ENCODE measurements at regions not wholly inside any gene's neighbourhood (a gene's known extent, or its start where the extent isn't known, plus 50 kb on each side); places are given as distances from the start of the nearest gene placed in this dataset.

DNA sequence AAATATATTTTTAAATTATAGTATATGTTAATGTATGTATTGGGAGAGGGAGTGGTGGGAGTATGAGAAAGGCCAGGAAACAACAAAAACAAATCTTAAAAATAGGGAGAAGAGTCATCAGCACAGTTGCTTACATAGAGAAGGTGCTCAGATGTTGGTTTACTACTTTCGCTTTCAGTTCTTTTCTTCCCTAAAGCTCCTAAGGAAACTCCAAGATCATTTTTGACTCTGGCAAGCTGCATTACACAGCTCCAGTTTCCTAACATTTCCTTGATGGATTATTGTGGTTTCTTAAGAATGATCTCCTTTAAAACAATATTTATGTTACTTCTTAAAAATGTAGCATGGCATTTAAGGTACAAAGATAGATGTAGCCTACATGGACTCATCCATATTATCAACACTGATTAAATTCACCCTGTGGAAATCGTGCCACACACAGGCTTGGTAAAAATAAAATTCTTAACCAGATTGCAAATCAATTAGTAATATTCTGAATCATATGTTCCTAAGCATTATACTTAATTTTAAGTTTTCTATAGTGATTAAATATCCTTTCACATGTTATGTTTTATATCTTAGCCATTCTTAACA is 118.0 kb upstream of the MAN1A1 start:
- DNase-seq, result no peak

DNA sequence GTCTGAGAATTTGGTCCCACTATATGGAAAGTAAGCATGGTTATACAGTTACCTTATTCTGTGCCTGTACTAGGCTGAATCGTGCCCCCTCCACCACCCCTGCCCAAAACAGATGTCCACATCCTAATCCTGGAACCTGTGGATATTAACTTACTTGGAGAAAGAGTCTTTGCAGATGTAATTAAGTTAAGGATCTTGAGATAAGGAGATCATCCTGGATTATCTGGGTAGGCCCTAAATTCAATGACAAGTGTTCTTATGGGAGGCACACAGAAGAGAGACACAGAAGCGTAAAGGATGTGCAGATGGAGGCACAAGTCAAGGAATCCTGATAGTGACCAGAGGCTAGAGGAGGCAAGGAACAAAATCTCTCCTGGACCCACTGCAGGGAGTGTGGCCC is 116.7 kb upstream of the MAN1A1 start:
- DNase-seq, result no peak

DNA sequence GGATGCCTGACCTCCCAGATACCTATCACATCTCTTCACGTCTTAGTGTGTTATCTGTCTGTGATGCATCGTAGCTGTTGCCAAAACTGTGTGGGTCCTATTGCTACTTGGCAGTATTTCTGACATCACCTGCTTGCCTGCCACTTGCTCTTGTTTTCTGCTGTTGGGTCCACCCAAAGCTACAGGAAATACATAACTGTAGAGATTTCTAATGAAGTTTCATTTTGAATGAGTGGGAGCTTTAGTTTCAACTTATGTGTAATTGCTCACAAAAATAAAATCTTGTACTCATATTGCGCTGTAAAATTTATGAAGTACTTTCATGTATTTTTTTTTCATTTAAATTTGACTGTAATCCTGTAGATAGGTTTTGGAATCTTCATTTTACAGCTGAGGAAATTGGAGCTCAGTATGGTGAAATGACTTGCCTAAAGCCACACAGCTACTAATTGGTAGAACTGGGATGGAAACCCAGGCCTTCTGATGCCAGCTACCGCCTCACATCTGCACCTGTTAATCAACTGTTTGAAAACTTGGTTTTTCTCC is 113.6 kb upstream of the MAN1A1 start:
- no peak for DNase-seq

DNA sequence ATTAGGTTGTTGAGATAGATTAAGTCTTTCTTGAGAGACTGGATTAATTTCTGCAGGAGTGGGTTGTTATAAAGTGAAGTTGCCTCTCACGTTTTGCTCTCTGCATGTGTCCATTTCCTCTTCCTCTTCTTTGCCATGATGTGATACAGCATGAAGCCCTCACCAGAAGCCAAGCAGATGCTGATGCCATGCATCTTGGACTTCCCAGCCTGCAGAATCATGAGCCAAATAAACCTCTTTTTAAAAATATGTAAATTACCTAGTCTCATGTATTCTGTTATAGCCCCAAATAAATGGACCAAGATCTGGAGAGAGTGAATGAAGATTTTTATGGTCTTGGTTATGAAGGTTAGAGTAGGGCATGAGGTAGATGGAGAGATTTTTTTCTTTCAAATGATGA is 111.6 kb upstream of the MAN1A1 start:
- no peak for DNase-seq

DNA sequence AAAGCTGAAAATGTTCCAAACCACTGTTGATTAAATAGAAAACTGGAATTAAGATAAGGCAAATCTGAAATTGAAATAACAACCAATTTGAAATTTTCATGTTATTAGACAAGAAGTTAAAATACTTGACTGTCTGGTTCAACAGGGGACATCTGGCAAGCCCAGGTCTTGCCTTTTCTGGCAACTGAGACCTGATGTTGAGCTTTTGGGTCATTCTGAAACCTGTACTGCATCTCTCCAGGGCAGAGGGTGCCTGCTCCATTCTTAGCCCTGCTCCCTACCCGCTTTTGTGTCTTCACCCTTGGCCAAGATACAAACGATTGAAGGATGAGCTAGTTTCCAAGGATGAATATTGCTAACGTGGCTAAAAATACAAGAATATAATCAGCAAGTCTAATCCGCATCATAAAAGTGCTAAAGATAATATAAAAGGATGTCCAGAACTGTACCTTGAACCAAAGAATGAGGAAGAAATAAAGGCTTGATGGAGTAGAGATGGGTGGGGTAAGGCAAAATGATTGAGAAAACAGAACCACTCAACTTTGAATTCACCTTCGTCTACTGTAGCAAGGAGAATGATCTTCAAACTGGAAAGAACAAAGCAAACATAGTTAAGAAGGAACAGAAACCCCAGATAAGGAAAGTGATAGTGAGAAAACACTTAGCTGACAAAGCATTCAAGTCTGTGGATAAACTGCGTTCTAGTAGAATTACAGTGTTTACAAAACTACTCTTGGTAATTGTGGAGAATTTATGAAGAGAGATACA is 109.8 kb upstream of the MAN1A1 start:
- DNase-seq, result no peak

DNA sequence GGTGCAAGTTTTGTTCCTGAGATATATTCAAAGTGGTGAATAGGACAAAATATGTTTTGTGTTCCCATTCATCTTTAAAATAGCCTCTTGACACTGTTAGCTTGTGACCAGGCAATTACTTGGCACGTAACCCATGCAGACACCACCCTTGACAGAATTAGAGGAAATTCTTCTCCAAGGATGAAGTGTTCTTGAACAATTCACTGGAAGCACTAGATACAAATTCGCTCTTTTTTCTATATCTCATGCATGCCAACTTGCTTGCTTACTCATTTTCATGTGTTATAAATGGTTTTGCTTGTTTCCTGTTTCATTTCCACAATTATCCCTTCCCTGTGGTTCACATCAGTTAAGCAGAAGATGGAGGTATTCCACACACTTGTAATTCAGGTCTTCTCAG is 105.2 kb upstream of the MAN1A1 start:
- no peak for DNase-seq

DNA sequence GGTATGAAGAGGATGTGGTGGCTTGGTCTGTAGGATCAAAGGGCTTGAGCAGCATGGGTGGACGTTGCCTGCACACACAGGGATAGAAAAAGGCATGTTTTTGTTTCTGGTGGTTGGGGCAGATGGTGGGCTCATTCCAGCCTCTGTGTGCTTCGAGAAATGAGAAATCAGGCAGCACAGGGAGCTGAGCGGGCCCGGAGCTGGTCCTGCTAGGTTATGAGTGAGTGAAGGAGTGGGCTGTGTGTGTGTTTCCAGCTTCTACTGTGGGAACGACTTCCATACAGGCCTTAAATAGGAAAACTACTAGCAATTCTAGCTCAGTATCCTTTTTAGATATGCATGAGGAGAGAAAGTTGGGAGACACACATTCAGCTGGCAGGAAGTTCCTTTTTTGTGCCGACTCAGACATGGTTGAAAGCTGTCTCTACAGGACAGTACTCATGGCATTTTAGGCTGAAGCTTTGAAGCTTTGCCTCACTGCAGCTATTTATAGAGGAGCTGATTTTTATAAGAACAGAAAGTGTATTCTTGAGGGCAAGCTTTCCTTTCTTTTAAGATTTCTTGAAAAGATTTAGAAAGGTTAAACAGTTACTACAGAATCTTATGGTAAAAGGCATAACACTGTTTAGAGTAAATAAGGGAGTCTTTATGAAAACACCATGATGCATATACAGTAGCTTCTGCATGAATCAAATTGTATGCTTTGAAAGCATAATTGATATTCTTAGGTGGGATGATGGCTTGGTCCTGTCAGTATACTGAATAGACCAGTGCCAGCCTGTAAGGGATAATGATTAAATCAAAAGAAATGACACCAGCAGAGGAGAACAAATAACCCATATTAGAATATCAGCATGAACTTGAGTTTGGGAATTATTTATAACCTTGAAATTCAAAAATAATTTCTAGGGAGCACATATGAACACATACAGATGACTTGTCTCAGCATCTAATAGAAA is 104.0 kb upstream of the MAN1A1 start:
- no peak for DNase-seq

DNA sequence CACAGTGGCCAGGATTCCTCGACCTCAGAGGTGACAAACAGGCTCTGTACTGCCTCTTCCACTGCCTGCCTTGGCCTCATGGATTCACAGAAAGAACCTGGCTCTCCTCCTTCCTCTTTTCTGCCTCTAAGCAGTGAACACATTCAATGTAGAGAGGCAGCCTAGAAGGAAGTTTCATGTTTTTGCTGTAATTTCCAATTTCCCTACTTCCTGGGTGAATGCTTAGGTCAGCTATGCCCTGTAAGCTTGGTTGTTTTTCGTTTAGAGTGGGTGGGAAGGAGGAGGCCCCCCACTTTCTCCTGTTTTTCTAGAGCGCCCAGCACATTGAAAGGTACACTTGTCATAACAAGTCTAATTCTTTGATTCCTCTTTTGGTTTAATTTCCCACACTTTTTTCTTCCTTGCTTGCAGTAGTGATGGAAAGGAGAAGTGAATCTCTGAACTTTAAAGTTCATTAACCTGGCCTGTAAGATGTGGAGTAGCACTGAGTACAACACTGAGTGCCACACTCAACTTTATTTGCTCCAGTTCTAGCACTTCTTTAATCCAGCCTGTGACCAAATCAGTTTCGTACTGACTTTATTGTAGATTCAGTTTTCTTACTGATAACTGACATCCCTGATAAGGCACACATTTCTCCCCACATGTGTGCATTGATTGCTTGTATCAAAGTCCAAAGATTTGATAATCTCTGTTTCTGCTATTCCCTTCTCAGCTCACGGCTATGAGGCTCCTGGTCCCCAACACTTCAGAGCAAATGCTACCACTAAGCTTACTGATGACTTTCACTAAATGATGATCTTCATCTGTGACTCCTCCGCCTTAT is 100.0 kb upstream of the MAN1A1 start:
- DNase-seq, result no peak

DNA sequence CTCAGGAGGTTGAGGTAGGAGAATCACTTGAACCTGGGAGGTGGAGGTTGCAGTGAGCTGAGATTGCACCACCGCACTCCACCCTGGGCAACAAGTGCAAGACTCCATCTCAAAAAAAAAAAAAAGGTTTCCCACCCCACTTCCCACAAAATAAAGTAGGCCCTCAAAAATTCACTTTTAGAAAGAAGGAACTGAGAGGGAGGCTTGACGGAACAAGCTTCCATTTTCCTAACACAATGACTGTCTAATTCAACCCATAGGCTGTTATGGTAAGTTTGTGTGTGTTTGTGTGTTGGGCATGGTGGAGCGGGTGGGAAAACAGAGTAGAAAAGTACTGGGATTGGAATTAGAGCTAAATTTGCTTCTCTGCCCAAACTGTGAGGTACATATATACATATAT is 98.4 kb upstream of the MAN1A1 start:
- DNase-seq, result no peak

DNA sequence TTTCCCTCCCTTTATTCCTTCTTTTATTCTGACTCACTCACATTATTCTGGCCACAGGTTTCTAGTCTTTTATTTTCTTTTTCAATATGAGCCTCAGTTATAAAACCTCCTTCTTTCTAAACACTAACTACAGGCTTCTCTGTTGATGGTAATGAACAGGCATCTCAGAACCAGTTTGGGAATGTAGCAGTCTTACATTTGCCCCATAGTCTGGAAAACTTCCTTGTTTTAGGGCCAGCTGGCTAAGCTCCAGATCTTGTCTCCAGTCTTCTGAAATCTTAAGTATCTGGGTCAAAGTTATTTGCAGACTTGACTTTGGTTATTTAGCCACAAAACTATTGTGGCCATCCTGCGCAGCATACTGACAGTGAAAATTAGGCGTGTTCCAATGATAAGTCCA is 97.0 kb upstream of the MAN1A1 start:
- DNase-seq, result no peak

DNA sequence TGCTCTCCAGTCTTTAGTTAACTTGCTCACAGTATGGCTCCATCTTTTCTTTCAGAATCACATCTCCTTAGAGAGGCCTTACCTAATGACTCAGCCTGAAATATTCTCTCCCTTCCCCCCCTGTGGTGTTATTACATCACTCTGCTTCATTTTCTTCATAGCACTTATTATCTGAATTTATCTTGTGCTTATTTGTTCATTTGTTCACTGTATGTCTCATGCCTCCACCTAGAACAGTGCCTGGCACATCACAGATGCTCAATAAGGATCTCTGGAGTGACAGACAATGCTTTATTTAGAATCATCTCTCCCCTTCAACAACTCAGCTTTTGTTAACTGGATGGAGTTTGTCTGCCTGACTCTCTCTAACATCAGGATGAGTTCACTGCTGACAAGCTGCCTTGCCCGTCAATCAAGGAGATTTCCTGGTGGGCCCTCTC is 96.6 kb upstream of the MAN1A1 start:
- DNase-seq, result no peak

DNA sequence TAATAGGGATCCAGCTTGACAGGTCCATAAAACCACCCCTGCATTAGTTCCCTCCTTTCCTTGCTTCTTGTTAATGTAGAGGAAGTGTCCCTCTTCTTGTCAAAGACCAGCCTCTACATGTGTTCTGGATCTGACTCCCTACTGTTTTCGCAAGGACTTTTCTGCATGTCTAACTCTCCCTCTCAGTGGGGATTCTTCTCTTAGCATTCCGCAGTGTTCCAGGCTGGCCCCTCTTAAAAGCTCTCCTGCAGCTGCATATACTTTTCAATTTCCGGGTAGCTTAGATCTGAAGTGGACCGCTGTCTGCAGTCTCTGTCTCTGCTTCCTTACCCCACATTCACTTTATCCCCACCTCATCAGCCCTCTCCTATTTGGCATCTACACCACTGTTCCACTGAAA is 96.1 kb upstream of the MAN1A1 start:
- peak; percentile 28 for DNase-seq

DNA sequence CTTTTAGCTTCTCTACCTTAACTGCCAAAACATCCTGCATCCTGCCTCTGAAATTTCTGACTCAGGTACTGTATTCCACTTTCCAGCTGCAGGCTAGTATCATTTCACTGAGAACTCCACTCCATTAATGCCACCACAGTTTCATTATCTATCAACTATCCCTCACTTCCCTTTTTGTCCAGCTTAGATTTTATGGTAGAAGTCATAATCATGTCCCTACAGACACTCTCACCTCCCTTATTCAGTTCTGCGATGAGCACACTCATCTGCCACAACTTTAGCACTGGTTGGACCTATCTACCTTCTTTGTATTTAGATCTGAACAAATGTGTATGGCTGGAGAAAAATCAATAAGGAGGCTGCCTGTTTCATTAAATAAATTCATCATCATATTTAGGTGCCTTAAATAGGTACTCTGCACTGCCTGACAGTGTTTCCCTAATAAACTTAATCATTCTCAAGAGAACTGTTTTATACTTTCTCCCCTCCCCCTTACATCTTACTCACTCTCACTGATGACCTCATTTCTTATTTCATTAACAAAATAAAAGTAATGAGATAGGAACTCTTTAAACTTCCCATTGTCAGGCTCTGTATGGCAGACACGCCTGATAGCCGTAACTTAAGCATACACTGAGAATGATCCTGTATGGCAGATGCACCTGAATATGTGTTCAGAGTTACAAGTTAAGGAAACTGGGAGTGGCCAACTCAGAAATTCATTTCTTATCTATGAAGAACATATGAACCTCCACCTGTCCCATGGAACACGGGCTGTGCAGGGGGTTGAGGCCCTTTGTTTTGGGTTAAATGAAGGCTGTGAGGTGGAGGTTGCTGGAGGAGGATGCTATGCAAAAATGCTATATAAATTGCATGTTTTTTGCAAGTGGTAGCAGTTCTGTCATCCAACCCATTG is 95.3 kb upstream of the MAN1A1 start:
- DNase-seq, result no peak

DNA sequence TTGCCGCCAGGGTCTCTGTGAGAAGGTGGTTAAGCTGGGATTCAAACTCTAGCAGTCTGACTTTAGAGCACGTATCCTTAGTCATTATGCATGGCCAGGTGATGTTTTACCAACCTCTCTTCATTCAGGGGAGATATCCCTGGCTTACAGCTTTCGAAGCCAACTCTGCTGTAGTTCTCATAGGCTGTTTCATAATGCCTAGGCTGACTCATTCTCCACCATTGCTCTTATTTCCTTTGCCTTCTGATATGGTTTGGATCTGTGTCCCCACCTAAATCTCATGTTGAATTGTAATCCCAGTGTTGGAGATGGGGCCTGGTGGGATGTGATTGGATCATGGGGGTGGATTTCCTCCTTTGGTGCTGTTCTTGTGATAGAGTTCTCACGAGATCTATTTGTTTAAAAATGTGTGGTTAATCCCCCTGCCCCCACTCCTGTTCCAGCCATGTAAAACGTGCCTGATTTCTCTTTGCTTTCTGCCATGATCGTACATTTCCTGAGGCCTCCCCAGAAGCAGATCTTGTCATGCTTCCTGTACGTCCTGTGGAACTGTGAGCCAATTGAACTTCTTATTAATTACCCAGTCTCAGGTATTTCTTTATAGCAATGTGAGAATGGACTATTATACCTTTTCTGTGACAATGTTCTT is 94.6 kb upstream of the MAN1A1 start:
- DNase-seq, result no peak

DNA sequence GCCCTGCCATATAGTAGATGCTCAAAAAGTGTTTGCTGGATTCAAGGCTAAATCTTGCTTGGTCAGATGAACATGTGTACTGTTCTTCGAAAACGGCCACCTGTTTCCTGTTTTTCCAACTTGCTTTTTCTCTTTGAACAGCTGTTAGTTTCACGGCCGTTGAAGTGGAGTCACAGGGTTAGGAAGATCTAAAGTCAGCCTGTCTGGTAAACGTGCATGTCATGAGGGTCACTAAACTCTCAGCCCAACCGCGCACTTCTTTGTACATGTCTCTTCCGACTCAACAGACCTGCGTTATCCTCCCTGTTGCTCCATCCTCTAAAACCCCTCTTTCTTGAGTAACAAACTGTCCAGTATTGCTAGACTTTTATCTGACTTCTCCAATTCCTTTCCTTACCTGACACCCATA is 93.2 kb upstream of the MAN1A1 start:
- peak; percentile 65 for DNase-seq

DNA sequence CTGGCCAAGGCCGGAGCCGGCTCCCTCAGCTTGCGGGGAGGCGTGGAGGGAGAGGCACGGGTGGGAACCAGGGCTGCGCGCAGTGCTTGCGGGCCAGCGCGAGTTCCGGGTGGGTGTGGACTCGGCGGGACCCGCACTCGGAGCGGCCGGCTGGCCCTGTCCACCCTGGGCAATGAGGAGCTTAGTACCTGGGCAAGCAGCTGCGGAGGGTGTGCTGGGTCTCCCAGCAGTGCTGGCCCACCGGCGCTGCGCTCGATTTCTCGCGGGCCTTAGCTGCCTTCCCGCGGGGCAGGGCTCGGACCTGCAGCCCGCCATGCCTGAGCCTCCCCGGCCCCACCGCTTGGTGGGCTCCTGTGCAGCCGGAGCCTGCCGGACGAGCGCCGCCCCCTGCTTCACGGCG is 91.4 kb upstream of the MAN1A1 start:
- DNase-seq, result no peak

DNA sequence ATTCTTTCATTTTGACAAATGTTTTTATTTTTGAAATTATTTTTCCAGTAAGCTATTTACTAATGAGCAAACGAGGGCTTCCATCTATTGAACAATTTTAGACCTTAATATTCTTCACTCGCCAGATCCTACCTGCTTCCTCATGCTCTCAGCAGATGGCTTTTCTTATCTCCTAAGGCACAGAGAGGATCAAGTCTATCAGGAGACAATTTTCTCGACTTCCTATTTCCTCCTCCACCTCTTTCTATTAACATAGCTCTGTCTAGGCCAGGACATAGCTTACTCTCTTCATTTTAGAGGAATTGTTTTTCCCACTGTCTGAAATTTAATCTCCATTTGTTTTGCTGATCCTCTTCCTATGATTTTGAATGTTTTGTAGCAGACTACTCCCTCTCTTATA is 87.0 kb upstream of the MAN1A1 start:
- no peak for DNase-seq

DNA sequence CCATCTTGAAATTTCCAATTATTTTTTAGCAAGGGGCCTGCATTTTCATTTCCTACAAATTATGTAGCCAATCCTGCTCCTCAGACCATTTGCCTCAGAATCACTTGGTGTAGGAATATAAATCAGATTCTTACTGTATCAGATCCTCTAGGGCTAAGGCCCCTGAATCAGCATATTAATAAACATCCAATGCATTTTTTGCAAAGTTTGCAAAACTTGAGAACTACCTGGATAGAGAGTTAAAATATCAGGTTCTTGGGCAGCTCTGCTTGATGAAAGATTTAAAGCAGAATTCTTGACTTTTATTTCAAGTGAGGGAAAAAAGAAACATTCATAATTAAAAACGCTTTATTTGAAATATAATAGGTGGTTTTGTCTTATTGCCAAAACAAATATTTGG is 82.2 kb upstream of the MAN1A1 start:
- no peak for DNase-seq

DNA sequence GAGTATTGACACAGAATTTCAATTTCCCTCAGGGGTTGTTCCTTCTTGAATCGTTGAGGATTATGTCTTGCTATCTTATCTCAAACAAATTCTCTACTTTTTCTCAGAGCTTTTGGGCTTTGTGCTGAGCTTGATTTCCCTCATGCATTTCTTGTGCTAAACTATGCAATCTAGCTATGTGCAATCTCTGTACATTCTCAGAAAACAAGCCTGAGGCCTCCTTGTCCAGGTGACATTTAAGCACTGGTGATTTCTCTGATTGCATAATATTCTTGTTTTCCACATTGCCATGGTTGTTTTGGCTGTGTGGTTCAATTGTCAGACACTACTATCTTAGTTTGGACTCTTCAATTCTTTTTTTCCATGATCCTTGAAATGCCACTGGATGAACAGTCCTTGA is 81.2 kb upstream of the MAN1A1 start:
- no peak for DNase-seq

DNA sequence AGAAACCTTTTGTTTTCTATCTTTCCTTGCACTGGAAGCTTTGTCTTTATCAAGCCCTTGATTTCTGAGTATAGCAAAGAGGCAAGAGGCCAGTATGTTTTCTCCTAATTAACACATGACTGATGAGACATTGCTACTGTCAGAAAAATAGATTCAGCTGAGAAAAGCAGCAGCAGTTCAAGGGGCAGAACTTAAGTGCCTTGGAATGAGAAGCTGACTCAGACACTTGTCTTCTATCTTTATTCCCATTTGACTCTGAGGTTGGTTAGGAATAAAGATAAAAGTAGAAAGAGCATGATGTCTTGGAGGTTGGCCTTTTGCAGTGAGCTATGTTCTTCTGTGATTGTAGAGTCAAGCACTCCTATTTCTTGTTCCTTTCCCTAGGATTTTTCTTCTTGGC is 79.1 kb upstream of the MAN1A1 start:
- DNase-seq, result no peak

DNA sequence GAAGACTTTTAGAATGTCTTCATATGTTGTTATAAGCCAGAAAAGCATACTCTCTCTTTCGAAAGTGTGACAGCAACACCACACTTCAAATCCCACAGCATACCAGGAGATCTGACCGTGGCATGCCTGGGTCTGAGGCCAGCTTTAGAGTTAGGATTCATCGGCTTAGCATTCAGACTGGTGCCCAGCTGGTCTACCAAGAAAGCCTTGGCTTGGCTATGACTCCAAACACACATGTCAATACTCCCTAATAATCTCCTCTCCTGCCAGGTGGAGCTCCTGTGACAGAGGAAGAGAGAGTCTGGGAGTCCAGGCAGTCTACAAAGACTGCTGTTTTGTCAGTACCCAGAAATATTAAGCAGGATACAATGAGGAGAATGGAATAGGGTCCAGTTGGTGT is 77.1 kb upstream of the MAN1A1 start:
- no peak for DNase-seq

Measured in NCI-H510A (cell line).